ENCODE measurements at regions not wholly inside any gene's neighbourhood (a gene's known extent, or its start where the extent isn't known, plus 50 kb on each side); places are given as distances from the start of the nearest gene placed in this dataset.

DNA sequence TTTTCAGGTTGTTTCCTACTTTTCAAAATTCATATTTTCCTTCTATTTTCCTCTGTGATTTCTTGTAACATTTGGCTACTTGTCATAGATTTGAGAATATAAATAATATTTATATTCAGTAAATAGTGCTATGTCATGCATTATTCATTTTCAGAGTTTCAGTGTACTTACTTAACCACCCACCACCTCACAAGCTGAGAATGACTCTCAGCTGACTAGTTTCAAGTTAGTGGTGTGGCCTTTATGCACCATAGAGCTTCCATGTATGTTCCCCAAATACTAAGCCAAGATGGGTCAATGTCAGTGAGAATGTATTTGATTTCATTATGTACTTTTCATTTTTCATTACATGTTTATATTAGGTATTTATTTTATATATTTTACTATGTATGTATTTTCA lies 56.9 kb upstream of the RGS1 start:
- in situ Hi-C loops (cut with MboI; ENCODE audit: low pct_ligation_motif_present in 1 of 4, low pct_unique_long_range_greater_than_20kb in 1 of 4, low sequenced_read_pairs in 3 of 4) (no loop called here), intact Hi-C loops (cut with DNase I; ENCODE audit: low total_unique reads) (no loop called here)
- TF ChIP-seq POLR2A (IDR thresholded peaks at IDR 0.05) (no peak), POLR2AphosphoS5 (IDR thresholded peaks at IDR 0.05) (no peak), EP300 (IDR thresholded peaks at IDR 0.05; ENCODE audit: low read depth) (no peak)
- TF ChIP-seq, protein P1, sequence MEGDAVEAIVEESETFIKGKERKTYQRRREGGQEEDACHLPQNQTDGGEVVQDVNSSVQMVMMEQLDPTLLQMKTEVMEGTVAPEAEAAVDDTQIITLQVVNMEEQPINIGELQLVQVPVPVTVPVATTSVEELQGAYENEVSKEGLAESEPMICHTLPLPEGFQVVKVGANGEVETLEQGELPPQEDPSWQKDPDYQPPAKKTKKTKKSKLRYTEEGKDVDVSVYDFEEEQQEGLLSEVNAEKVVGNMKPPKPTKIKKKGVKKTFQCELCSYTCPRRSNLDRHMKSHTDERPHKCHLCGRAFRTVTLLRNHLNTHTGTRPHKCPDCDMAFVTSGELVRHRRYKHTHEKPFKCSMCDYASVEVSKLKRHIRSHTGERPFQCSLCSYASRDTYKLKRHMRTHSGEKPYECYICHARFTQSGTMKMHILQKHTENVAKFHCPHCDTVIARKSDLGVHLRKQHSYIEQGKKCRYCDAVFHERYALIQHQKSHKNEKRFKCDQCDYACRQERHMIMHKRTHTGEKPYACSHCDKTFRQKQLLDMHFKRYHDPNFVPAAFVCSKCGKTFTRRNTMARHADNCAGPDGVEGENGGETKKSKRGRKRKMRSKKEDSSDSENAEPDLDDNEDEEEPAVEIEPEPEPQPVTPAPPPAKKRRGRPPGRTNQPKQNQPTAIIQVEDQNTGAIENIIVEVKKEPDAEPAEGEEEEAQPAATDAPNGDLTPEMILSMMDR (IDR thresholded peaks at IDR 0.05): no peak
- DNase-seq: no peak
- peaks cover 0 to 19% (median 2%) of the 10 kb centered on the region in 4 donors for H3K4me1 ChIP-seq
- no peaks in the 10 kb centered on the region for H3K27me3 ChIP-seq
- no peak overlapping the region for H3K4me3 ChIP-seq
- H3K9me3 ChIP-seq: no peaks in the 10 kb centered on the region
- no peak overlapping the region for H3K27ac ChIP-seq
- H3K36me3 ChIP-seq: no peaks in the 10 kb centered on the region

DNA sequence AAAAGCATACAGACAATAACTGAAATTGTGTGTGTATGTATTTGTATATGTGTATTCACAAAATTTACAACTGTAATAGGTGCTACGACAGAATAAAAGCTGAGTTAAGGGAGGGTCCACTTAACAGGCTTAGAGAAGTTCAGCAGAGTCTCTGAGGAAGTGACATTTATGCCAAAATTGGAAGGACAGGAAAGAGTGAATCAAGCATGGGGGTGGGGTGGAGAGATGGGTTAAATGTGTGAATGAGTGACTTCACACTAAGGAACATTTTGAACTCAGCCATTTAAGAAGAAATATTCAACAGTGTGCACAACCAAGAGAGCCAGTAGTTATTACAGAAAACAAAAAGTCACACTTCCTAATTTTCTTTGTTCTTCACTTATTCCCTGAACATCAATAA lies 53.8 kb upstream of the RGS1 start:
- TF ChIP-seq POLR2AphosphoS5 (IDR thresholded peaks at IDR 0.05) (no peak), POLR2A (IDR thresholded peaks at IDR 0.05) (no peak)
- Histone ChIP-seq H3K4me3 (no peak overlapping the region), H3K27me3 (no peaks in the 10 kb centered on the region), H3K36me3 (no peaks in the 10 kb centered on the region), H3K27ac (no peak overlapping the region), H3K4me1 (peaks cover 0 to 8% (median 0%) of the 10 kb centered on the region in 4 donors), H3K9me3 (no peaks in the 10 kb centered on the region)
- WGBS, 2 donors (ENCODE audit: low coverage in 1 of 2): 44 to 63% methylated on average over 1 of the region's 1 CpG
- no peak for DNase-seq
- intact Hi-C loops (cut with DNase I; ENCODE audit: low total_unique reads) (no loop called here), in situ Hi-C loops (cut with MboI; ENCODE audit: low pct_ligation_motif_present in 1 of 4, low pct_unique_long_range_greater_than_20kb in 1 of 4, low sequenced_read_pairs in 3 of 4) (no loop called here)

DNA sequence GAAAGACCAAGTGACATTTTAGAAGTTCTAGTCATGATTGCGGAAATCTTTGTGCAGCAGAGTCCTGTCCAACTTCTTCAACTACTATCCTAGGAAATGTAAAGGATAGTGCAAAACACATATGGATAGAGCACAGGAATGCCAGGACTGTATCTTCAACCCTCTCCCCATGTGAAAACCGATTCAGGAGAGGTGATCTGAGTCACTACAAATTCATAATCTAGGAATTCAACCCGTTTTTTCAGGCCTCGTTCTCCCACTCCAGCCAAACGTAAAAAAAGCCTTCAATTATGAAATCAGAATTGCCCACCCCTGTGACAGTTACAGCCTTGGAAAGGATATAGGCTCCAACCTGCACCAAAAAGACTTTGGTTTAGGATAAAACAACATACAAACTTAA lies 52.9 kb upstream of the RGS1 start:
- no peak overlapping the region for H3K4me3 ChIP-seq
- peaks cover 0 to under 1% (median 0%) of the 10 kb centered on the region in 4 donors for H3K4me1 ChIP-seq
- H3K27me3 ChIP-seq: no peaks in the 10 kb centered on the region
- 91 to 100% methylated on average over 5 of the region's 5 CpGs for WGBS, 2 donors (ENCODE audit: low coverage in 1 of 2)
- H3K36me3 ChIP-seq: no peaks in the 10 kb centered on the region
- in situ Hi-C loops (cut with MboI; ENCODE audit: low pct_ligation_motif_present in 1 of 4, low pct_unique_long_range_greater_than_20kb in 1 of 4, low sequenced_read_pairs in 3 of 4) (no loop called here), intact Hi-C loops (cut with DNase I; ENCODE audit: low total_unique reads) (no loop called here)
- no peak for DNase-seq
- H3K27ac ChIP-seq: no peak overlapping the region
- TF ChIP-seq POLR2AphosphoS5 (IDR thresholded peaks at IDR 0.05) (no peak), EP300 (IDR thresholded peaks at IDR 0.05; ENCODE audit: low read depth) (no peak), POLR2A (IDR thresholded peaks at IDR 0.05) (no peak)
- TF ChIP-seq, protein P1 (IDR thresholded peaks at IDR 0.05): no peak
- H3K9me3 ChIP-seq: no peaks in the 10 kb centered on the region

DNA sequence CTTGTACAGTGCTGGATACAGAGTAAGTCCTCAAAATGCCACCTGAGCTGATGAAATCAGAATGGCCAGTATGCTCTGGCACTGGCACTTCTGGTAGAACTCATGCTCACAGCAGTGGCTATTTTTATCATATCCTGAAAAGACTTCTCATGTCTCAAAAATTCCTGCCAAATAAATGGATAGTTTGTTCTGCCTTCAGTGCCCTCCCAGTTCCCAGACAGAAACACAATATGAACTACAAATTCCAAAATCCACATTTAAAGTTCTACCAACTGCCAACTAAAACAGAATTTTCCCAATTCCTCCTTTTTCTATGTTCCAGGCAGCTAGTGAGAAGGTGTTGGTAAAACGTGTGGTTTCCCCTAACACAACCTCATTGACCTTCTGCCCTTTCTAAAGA lies 51.4 kb upstream of the RGS1 start:
- in situ Hi-C loops (cut with MboI; ENCODE audit: low pct_ligation_motif_present in 1 of 4, low pct_unique_long_range_greater_than_20kb in 1 of 4, low sequenced_read_pairs in 3 of 4): no loop called here
- no peaks in the 10 kb centered on the region for H3K27me3 ChIP-seq
- no peak for DNase-seq
- H3K4me3 ChIP-seq: no peak overlapping the region
- intact Hi-C loops (cut with DNase I; ENCODE audit: low total_unique reads): no loop called here
- TF ChIP-seq POLR2AphosphoS5 (IDR thresholded peaks at IDR 0.05): no peak
- no peak for TF ChIP-seq POLR2A (IDR thresholded peaks at IDR 0.05)
- no peak for TF ChIP-seq EP300 (IDR thresholded peaks at IDR 0.05; ENCODE audit: low read depth)
- TF ChIP-seq, protein P1 (IDR thresholded peaks at IDR 0.05): no peak
- no peaks in the 10 kb centered on the region for H3K36me3 ChIP-seq
- no peaks in the 10 kb centered on the region for H3K9me3 ChIP-seq
- 14 to 50% methylated on average over 1 of the region's 1 CpG for WGBS, 2 donors (ENCODE audit: low coverage in 1 of 2)
- H3K27ac ChIP-seq: no peak overlapping the region
- H3K4me1 ChIP-seq: peaks cover 0 to 2% (median 0%) of the 10 kb centered on the region in 4 donors
